ENCODE measurements at regions not wholly inside any gene's neighbourhood (a gene's known extent, or its start where the extent isn't known, plus 50 kb on each side); places are given as distances from the start of the nearest gene placed in this dataset.

DNA sequence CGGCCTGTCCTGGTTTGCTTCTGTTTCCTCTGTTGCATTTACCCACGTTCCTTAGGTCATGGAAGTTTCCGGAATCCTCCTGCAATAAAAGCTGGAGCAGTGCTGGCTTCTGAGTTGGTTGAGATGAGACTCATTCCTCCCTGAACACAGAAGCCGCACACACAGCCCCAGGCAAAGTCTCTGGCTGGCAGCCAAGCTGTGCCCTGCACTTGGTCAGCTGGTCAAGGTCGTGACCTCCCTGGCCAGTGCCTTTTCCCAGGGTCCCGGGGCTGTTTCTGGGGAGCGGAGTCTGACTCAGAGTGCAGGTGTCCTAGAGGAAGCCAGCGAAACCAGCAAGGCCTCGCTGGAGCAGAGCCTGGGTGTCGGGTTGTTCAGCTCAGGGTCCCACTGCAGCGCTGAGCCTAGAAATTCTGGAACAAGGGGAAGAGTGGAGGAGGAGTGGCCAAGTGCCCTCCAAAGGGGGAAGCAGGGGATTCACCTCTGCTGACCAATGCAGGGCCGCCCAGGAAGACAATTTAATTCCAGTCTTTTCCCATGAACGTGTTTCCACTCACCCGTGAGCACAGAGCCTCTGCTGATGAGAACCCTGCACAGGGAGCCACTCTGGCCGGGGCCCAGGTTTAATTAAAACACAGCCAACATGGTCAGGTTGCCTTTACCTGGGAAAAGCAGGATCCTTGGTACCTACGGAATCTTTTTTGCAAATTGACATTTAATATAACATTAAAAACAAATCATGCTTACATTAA lies 245.5 kb upstream of the PPP2R2D start:
- TF ChIP-seq POLR2A (IDR thresholded peaks at IDR 0.05) = no peak
- TF ChIP-seq POLR2AphosphoS5 (IDR thresholded peaks at IDR 0.05) = no peak
- TF ChIP-seq, protein P1, sequence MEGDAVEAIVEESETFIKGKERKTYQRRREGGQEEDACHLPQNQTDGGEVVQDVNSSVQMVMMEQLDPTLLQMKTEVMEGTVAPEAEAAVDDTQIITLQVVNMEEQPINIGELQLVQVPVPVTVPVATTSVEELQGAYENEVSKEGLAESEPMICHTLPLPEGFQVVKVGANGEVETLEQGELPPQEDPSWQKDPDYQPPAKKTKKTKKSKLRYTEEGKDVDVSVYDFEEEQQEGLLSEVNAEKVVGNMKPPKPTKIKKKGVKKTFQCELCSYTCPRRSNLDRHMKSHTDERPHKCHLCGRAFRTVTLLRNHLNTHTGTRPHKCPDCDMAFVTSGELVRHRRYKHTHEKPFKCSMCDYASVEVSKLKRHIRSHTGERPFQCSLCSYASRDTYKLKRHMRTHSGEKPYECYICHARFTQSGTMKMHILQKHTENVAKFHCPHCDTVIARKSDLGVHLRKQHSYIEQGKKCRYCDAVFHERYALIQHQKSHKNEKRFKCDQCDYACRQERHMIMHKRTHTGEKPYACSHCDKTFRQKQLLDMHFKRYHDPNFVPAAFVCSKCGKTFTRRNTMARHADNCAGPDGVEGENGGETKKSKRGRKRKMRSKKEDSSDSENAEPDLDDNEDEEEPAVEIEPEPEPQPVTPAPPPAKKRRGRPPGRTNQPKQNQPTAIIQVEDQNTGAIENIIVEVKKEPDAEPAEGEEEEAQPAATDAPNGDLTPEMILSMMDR (IDR thresholded peaks at IDR 0.05) = no peak
